ENCODE measurements at regions not wholly inside any gene's neighbourhood (a gene's known extent, or its start where the extent isn't known, plus 50 kb on each side); places are given as distances from the start of the nearest gene placed in this dataset.

GRCh38 chr5:53241572-53241971 is 132.0 kb upstream of the MOCS2 start:
- Mint-ChIP-seq H3K27me3 (ENCODE audit: unreplicated experiment) (no peaks in the 10 kb centered on the region), H3K4me1 (ENCODE audit: unreplicated experiment) (no peaks in the 10 kb centered on the region), H3K36me3 (ENCODE audit: low read depth, unreplicated experiment) (no peaks in the 10 kb centered on the region), H3K4me3 (ENCODE audit: unreplicated experiment) (no peak overlapping the region), H3K27ac (ENCODE audit: unreplicated experiment) (no peak overlapping the region), H3K9me3 (ENCODE audit: unreplicated experiment) (no peaks in the 10 kb centered on the region)
- TF ChIP-seq, protein P1, sequence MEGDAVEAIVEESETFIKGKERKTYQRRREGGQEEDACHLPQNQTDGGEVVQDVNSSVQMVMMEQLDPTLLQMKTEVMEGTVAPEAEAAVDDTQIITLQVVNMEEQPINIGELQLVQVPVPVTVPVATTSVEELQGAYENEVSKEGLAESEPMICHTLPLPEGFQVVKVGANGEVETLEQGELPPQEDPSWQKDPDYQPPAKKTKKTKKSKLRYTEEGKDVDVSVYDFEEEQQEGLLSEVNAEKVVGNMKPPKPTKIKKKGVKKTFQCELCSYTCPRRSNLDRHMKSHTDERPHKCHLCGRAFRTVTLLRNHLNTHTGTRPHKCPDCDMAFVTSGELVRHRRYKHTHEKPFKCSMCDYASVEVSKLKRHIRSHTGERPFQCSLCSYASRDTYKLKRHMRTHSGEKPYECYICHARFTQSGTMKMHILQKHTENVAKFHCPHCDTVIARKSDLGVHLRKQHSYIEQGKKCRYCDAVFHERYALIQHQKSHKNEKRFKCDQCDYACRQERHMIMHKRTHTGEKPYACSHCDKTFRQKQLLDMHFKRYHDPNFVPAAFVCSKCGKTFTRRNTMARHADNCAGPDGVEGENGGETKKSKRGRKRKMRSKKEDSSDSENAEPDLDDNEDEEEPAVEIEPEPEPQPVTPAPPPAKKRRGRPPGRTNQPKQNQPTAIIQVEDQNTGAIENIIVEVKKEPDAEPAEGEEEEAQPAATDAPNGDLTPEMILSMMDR (IDR thresholded peaks at IDR 0.05; ENCODE audit: unreplicated experiment), result no peak
- DNase-seq (ENCODE audit: low spot score), result no peak

DNA sequence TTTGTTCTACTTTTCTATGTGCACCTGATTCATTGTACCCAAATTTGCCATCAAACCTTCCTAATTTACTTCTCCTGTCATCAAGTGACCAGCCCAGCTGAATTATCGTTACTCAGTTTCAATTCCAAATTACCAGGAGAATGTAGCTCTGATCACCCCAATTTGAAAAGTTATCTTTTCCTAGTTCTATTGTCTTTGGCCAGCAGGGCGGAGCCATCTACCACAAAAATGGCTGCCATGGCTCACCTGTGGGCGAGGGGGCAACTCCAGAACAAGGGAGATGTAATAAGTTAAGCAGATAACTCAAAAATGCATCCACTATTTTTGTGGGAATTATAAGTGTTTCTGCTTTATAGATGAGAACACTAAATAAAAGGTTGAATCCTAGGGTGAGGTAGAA is 133.8 kb upstream of the MOCS2 start:
- H3K27me3 Mint-ChIP-seq (ENCODE audit: unreplicated experiment), result no peaks in the 10 kb centered on the region
- no peak for DNase-seq (ENCODE audit: low spot score)
- no peaks in the 10 kb centered on the region for H3K9me3 Mint-ChIP-seq (ENCODE audit: unreplicated experiment)
- TF ChIP-seq, protein P1 (IDR thresholded peaks at IDR 0.05; ENCODE audit: unreplicated experiment), result no peak
- H3K36me3 Mint-ChIP-seq (ENCODE audit: low read depth, unreplicated experiment), result no peaks in the 10 kb centered on the region
- no peak overlapping the region for H3K4me3 Mint-ChIP-seq (ENCODE audit: unreplicated experiment)
- H3K27ac Mint-ChIP-seq (ENCODE audit: unreplicated experiment), result no peak overlapping the region
- H3K4me1 Mint-ChIP-seq (ENCODE audit: unreplicated experiment), result no peaks in the 10 kb centered on the region

- Mint-ChIP-seq H3K27me3 (ENCODE audit: unreplicated experiment) (no peaks in the 10 kb centered on the region), H3K27ac (ENCODE audit: unreplicated experiment) (no peak overlapping the region), H3K4me3 (ENCODE audit: unreplicated experiment) (no peak overlapping the region), H3K36me3 (ENCODE audit: low read depth, unreplicated experiment) (no peaks in the 10 kb centered on the region), H3K4me1 (ENCODE audit: unreplicated experiment) (no peaks in the 10 kb centered on the region), H3K9me3 (ENCODE audit: unreplicated experiment) (no peaks in the 10 kb centered on the region)
- DNase-seq (ENCODE audit: low spot score), result no peak
- TF ChIP-seq, protein P1 (IDR thresholded peaks at IDR 0.05; ENCODE audit: unreplicated experiment), result no peak
These were observed 136.7 kb upstream of the MOCS2 start for GRCh38 chr5:53246042-53246836.

- DNase-seq (ENCODE audit: low spot score), result no peak
- no peaks in the 10 kb centered on the region for H3K27me3 Mint-ChIP-seq (ENCODE audit: unreplicated experiment)
- H3K9me3 Mint-ChIP-seq (ENCODE audit: unreplicated experiment), result no peaks in the 10 kb centered on the region
- H3K4me1 Mint-ChIP-seq (ENCODE audit: unreplicated experiment), result no peaks in the 10 kb centered on the region
- H3K27ac Mint-ChIP-seq (ENCODE audit: unreplicated experiment), result no peak overlapping the region
- TF ChIP-seq, protein P1 (IDR thresholded peaks at IDR 0.05; ENCODE audit: unreplicated experiment), result no peak
- H3K36me3 Mint-ChIP-seq (ENCODE audit: low read depth, unreplicated experiment), result no peaks in the 10 kb centered on the region
- H3K4me3 Mint-ChIP-seq (ENCODE audit: unreplicated experiment), result no peak overlapping the region
These were observed 140.1 kb upstream of the MOCS2 start for GRCh38 chr5:53249529-53250200.

DNA sequence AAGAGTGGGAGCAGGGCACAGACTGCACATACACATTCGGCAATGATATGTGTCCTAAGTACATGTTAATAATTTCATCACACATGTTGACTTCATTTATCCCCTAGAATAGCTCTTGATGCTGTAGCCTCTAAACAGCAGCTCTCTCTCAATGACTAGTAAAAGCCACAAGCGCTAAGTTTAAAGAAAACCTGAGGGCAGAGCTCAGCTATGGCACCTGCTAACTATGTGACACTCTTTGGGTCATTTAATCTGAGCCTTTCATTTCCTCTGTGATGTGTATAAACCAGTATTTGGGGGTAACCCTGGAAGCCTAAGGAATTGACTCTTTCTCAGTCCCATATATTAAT is 140.6 kb upstream of the MOCS2 start:
- Mint-ChIP-seq H3K4me1 (ENCODE audit: unreplicated experiment) (no peaks in the 10 kb centered on the region), H3K4me3 (ENCODE audit: unreplicated experiment) (no peak overlapping the region), H3K27me3 (ENCODE audit: unreplicated experiment) (no peaks in the 10 kb centered on the region), H3K36me3 (ENCODE audit: low read depth, unreplicated experiment) (no peaks in the 10 kb centered on the region), H3K9me3 (ENCODE audit: unreplicated experiment) (no peaks in the 10 kb centered on the region), H3K27ac (ENCODE audit: unreplicated experiment) (no peak overlapping the region)
- no peak for DNase-seq (ENCODE audit: low spot score)
- TF ChIP-seq, protein P1 (IDR thresholded peaks at IDR 0.05; ENCODE audit: unreplicated experiment), result no peak
